HepG2 (cell line): ENCODE measurements at regions not wholly inside any gene's neighbourhood (a gene's known extent, or its start where the extent isn't known, plus 50 kb on each side); places are given as distances from the start of the nearest gene placed in this dataset.

Experiments
- ATAC-seq: fragments of 200-7000 bp; cut with Tn5 transposase; 3 replicates; pipeline ENCODE4 v1.9.1; 2020; ENCODE audit warnings: mild to moderate bottlenecking, moderate library complexity
- BruUV-seq: library from RNA; stranded (reverse); fragments of 400-500 nt; replicated peaks from 2 replicates; lab custom pipeline; 2021; lab: Mats Ljungman, UMichigan
- CTCF ChIA-PET: fragments of 300-600 bp; formaldehyde crosslinking; extraction: SDS; loops from one replicate; lab custom pipeline; 2021; ENCODE audit warnings: low total read pairs, inconsistent platforms, low intra/inter-chr PET ratio; lab: Yijun Ruan, JAX
- POLR2A ChIA-PET: fragments of 350-600 bp; sonication (Branson Sonifier 250); formaldehyde crosslinking; loops from one replicate; lab custom pipeline; 2020; ENCODE audit warnings: antibody characterized with exemption, inconsistent platforms; lab: Yijun Ruan, JAX
- DNase-seq: peaks from one replicate; pipeline ENCODE4 v3.0.0-alpha.2; 2015; ENCODE audit warnings: low spot score
- FAIRE-seq: peaks from 3 replicates; lab custom pipeline; 2011; peaks lifted over from hg19 to GRCh38; lab: Jason Lieb, UNC
- H2AFZ ChIP-seq: one replicate; pipeline ENCODE4 v1.6.1; 2011; ENCODE audit warnings: low read length, inconsistent platforms
- H3K27ac ChIP-seq: fragments of 300-600 bp; 3 replicates; pipeline ENCODE4 v1.8.0; 2011; ENCODE audit warnings: mixed run types, mild to moderate bottlenecking, mixed read lengths, low read length, inconsistent platforms; ENCODE audit not compliant: insufficient read depth; ENCODE audit errors: extremely low read length
- H3K27me3 ChIP-seq, 2 experiments: fragments of 200-600 bp in 1 of 2; 2 replicates in 1 of 2; 3 replicates in 1 of 2; pipeline versions ENCODE4 v1.6.0 to v1.8.0; 2011; ENCODE audit warnings: low read length in 2 of 2, mild to moderate bottlenecking in 2 of 2, moderate library complexity in 2 of 2, inconsistent platforms in 1 of 2; ENCODE audit not compliant: insufficient read depth in 2 of 2, control insufficient read depth in 1 of 2
- H3K36me3 ChIP-seq, 2 experiments: fragments of 200-600 bp in 1 of 2; replicated peaks in 1 of 2; 2 replicates in 1 of 2; 3 replicates in 1 of 2; pipeline versions ENCODE4 v1.5.1 to v1.8.0; 2011; ENCODE audit warnings: low read length in 2 of 2, inconsistent platforms in 1 of 2; ENCODE audit not compliant: insufficient read depth in 2 of 2, control insufficient read depth in 1 of 2
- H3K4me1 ChIP-seq: 2 replicates; pipeline ENCODE4 v1.5.1; 2012; ENCODE audit warnings: low read length, inconsistent platforms; ENCODE audit not compliant: insufficient read depth
- H3K4me2 ChIP-seq: 2 replicates; pipeline ENCODE4 v1.6.0; 2011; ENCODE audit warnings: low read depth, low read length, inconsistent platforms
- H3K4me3 ChIP-seq, 3 experiments: fragments of 200-600 bp in 1 of 3; sonication (generic), shearing (Covaris generic) in 1 of 3; replicated peaks in 1 of 3; 2 replicates each; pipeline ENCODE4 v1.5.1; 2011 to 2016; ENCODE audit warnings: low read length in 3 of 3, inconsistent platforms in 2 of 3, low read depth in 2 of 3, mild to moderate bottlenecking in 2 of 3, control low read depth in 1 of 3, mixed read lengths in 1 of 3; ENCODE audit not compliant: insufficient read depth in 1 of 3
- H3K79me2 ChIP-seq: one replicate; pipeline ENCODE4 v1.6.1; 2011; ENCODE audit warnings: low read length, inconsistent platforms; ENCODE audit not compliant: insufficient read depth
- H3K9ac ChIP-seq: 2 replicates; pipeline ENCODE4 v1.6.0; 2011; ENCODE audit warnings: mild to moderate bottlenecking, low read depth, low read length, inconsistent platforms; ENCODE audit not compliant: insufficient read depth
- H3K9me3 ChIP-seq: 2 replicates; pipeline ENCODE4 v1.5.1; 2012; ENCODE audit warnings: mild to moderate bottlenecking, low read length
- H4K20me1 ChIP-seq: 2 replicates; pipeline ENCODE4 v1.6.0; 2011; ENCODE audit warnings: inconsistent platforms, mild to moderate bottlenecking, low read length, moderate library complexity; ENCODE audit not compliant: insufficient read depth
- CBX1 ChIP-seq: IDR thresholded peaks from one replicate; pipeline ENCODE4 v1.6.1; 2016; ENCODE audit warnings: antibody characterized with exemption, low read depth
- FOXJ3 ChIP-seq: sonication (generic); formaldehyde crosslinking; IDR thresholded peaks from 2 replicates; pipeline ENCODE4 v1.4.0; 2020; ENCODE audit warnings: missing genetic modification reagents, mild to moderate bottlenecking, borderline replicate concordance
- HNF4A ChIP-seq: sonication (generic); formaldehyde crosslinking; IDR thresholded peaks from 2 replicates; pipeline ENCODE4 v1.4.0; 2020; ENCODE audit warnings: missing genetic modification reagents
- HNRNPLL ChIP-seq: fragments of 200-400 bp; formaldehyde crosslinking; IDR thresholded peaks from 2 replicates; pipeline ENCODE4 v1.6.1; 2017; ENCODE audit warnings: mild to moderate bottlenecking, low read depth, low read length; ENCODE audit not compliant: poor library complexity, severe bottlenecking
- HOXA3 ChIP-seq: sonication (generic); formaldehyde crosslinking; IDR thresholded peaks from 2 replicates; pipeline ENCODE4 v1.5.0; 2020; ENCODE audit warnings: missing genetic modification reagents
- ISL2 ChIP-seq: sonication (generic); formaldehyde crosslinking; IDR thresholded peaks from 2 replicates; pipeline ENCODE4 v1.5.0; 2020; ENCODE audit warnings: missing genetic modification reagents
- PATZ1 ChIP-seq: sonication (generic); formaldehyde crosslinking; IDR thresholded peaks from 2 replicates; pipeline ENCODE4 v1.4.0; 2020; ENCODE audit warnings: missing genetic modification reagents
- RBFOX2 ChIP-seq: fragments of 200-400 bp; formaldehyde crosslinking; IDR thresholded peaks from 2 replicates; pipeline ENCODE4 v1.6.1; 2017; ENCODE audit warnings: low read depth, mild to moderate bottlenecking, low read length
- SCMH1 ChIP-seq: sonication (generic); formaldehyde crosslinking; IDR thresholded peaks from 2 replicates; pipeline ENCODE4 v1.9.0; 2021; ENCODE audit warnings: missing genetic modification reagents, mild to moderate bottlenecking, borderline replicate concordance
- SOX13 ChIP-seq, 3 experiments: fragments of 450-650 bp in 1 of 3; sonication (generic) in 1 of 3; formaldehyde crosslinking in 1 of 3; IDR thresholded peaks in 2 of 3; conservative IDR thresholded peaks in 1 of 3; 2 replicates each; pipeline versions ENCODE4 v1.5.0 to v1.6.1; 2016 to 2020; ENCODE audit warnings: antibody characterized with exemption in 1 of 3, mild to moderate bottlenecking in 1 of 3, missing compliant biosample characterization in 1 of 3, missing genetic modification reagents in 1 of 3, moderate library complexity in 1 of 3
- SOX6 ChIP-seq, 2 experiments: fragments of 450-650 bp in 1 of 2; sonication (generic) in 1 of 2; formaldehyde crosslinking in 1 of 2; IDR thresholded peaks; 2 replicates each; pipeline versions ENCODE4 v1.4.0 to v1.6.1; 2017 to 2020; ENCODE audit warnings: antibody characterized with exemption in 1 of 2, mild to moderate bottlenecking in 1 of 2, missing genetic modification reagents in 1 of 2
- STAT5B ChIP-seq: sonication (generic); formaldehyde crosslinking; IDR thresholded peaks from 2 replicates; pipeline ENCODE4 v1.4.0; 2020; ENCODE audit warnings: missing genetic modification reagents
- ZFP62 ChIP-seq: sonication (generic); formaldehyde crosslinking; IDR thresholded peaks from 2 replicates; pipeline ENCODE4 v1.4.0; 2020; ENCODE audit warnings: missing genetic modification reagents
- ZGPAT ChIP-seq: IDR thresholded peaks from 2 replicates; pipeline ENCODE4 v1.6.1; 2016; ENCODE audit warnings: mild to moderate bottlenecking
- ZNF230 ChIP-seq: sonication (generic); formaldehyde crosslinking; IDR thresholded peaks from 2 replicates; pipeline ENCODE4 v1.4.0; 2020; ENCODE audit warnings: mild to moderate bottlenecking, missing genetic modification reagents
- ZNF691 ChIP-seq: sonication (generic); formaldehyde crosslinking; IDR thresholded peaks from 2 replicates; pipeline ENCODE4 v1.4.0; 2020; ENCODE audit warnings: missing genetic modification reagents, low read depth, mild to moderate bottlenecking, borderline replicate concordance
- in situ Hi-C: cut with HindIII; loops from 2 replicates; pipeline ENCODE4 v1.10.0; 2017; ENCODE audit warnings: low pct_unique_long_range_greater_than_20kb; ENCODE audit not compliant: extremely low pct_ligation_motif_present
- intact Hi-C: fragments of 100-400 bp; cut with micrococcal nuclease; formaldehyde crosslinking; loops from one replicate; pipeline ENCODE4 v1.10.0; 2022; ENCODE audit not compliant: unreplicated experiment
- TF ChIP-seq, protein P1 (sequence below): sonication (generic); formaldehyde crosslinking; IDR thresholded peaks from 2 replicates; pipeline ENCODE4 v1.4.0; 2020; ENCODE audit warnings: missing genetic modification reagents
- TF ChIP-seq, protein P2 (sequence below): IDR thresholded peaks from 2 replicates; pipeline ENCODE4 v1.6.1; 2016; ENCODE audit warnings: low read depth

DNA sequence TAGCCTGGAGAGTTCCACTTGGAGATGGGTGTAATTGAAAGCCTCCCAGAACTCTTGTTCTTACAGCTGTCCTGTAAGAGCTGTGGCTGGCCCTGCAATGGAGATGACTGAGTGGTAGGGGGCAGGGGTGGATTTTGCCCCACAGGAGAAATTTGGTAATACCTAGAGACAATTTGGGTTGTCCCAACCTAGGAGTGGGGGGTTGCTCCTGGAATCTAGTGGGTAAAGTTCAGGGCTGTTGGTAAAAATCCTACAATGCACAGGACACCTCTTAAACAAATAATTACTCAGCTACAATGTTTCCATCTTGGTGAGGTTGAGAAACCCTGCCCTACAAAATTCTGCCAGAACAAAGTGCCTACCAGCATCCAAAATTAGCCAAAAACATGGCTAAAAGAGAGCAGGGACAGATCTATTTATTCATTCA is 181.1 kb upstream of the SH3BP4 start:
- intact Hi-C loops (no loop called here), in situ Hi-C loops (no loop called here)
- CTCF ChIA-PET: no interaction called here
- no peak overlapping the region; a peak in 1 of 6 replicates for H3K4me3 ChIP-seq
- no peak overlapping the region for H3K9ac ChIP-seq
- ATAC-seq (peak; percentile 81), FAIRE-seq (peak; percentile 93), DNase-seq (peak; percentile 88)
- H3K4me1 ChIP-seq: peaks cover 82% of the 10 kb centered on the region
- no TSS peak for BruUV-seq
- no peaks in the 10 kb centered on the region for H4K20me1 ChIP-seq
- H3K79me2 ChIP-seq: no peaks in the 10 kb centered on the region
- no peaks in the 10 kb centered on the region for H3K9me3 ChIP-seq
- no peaks in the 10 kb centered on the region for H3K36me3 ChIP-seq
- no peak overlapping the region for H2AFZ ChIP-seq
- POLR2A ChIA-PET: interaction anchor here (0.8 to 1.9 kb wide), 14 partner anchors 13 to 230 kb away, joined by 3 to 12 read pairs (median 3); no protein-coding TSS in a partner anchor
- peak overlapping the region; percentile 8 for H3K27ac ChIP-seq
- H3K4me2 ChIP-seq: peak overlapping the region; percentile 23; the same call in 1 of the 2 replicates
- H3K27me3 ChIP-seq: no peaks in the 10 kb centered on the region
- TF ChIP-seq SOX13 (IDR thresholded peaks at IDR 0.05) (0 out of 2 replicates have a peak, but pooled peaks have one; percentile 22), SOX13 (CRISPR knock-in tag; conservative IDR thresholded peaks at IDR 0.05 in 1 of 2, IDR thresholded peaks at IDR 0.05 in 1 of 2) (peak in 1 of 2 experiments; percentile 76; a peak in 2 of 4 replicates), CBX1 (no peak), ISL2 (CRISPR knock-in tag) (peak; percentile 63; the same call in 1 of the 2 replicates), HOXA3 (CRISPR knock-in tag) (0 out of 2 replicates have a peak, but pooled peaks have one; percentile 14), ZFP62 (CRISPR knock-in tag) (no peak), HNRNPLL (no peak), FOXJ3 (CRISPR knock-in tag) (peak; percentile 54), RBFOX2 (no peak), ZNF691 (CRISPR knock-in tag) (no peak), SOX6 (IDR thresholded peaks at IDR 0.05) (no peak), SOX6 (CRISPR knock-in tag; IDR thresholded peaks at IDR 0.05) (peak; percentile 75), ZGPAT (0 out of 2 replicates have a peak, but pooled peaks have one; percentile 39), PATZ1 (CRISPR knock-in tag) (peak; percentile 74), ZNF230 (CRISPR knock-in tag) (no peak), SCMH1 (CRISPR knock-in tag) (no peak), STAT5B (CRISPR knock-in tag) (no peak), HNF4A (CRISPR knock-in tag) (peak; percentile 82)
- TF ChIP-seq, protein P1, sequence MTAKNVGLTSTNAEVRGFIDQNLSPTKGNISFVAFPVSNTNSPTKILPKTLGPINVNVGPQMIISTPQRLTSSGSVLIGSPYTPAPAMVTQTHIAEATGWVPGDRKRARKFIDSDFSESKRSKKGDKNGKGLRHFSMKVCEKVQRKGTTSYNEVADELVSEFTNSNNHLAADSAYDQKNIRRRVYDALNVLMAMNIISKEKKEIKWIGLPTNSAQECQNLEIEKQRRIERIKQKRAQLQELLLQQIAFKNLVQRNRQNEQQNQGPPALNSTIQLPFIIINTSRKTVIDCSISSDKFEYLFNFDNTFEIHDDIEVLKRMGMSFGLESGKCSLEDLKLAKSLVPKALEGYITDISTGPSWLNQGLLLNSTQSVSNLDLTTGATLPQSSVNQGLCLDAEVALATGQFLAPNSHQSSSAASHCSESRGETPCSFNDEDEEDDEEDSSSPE (CRISPR knock-in tag): no peak
- TF ChIP-seq, protein P2, sequence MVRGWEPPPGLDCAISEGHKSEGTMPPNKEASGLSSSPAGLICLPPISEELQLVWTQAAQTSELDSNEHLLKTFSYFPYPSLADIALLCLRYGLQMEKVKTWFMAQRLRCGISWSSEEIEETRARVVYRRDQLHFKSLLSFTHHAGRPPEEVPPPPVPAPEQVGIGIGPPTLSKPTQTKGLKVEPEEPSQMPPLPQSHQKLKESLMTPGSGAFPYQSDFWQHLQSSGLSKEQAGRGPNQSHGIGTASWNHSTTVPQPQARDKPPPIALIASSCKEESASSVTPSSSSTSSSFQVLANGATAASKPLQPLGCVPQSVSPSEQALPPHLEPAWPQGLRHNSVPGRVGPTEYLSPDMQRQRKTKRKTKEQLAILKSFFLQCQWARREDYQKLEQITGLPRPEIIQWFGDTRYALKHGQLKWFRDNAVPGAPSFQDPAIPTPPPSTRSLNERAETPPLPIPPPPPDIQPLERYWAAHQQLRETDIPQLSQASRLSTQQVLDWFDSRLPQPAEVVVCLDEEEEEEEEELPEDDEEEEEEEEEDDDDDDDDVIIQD (CRISPR knock-in tag): no peak
